Esophagus squamous epithelium (tissue), 4 donors: ENCODE measurements at regions not wholly inside any gene's neighbourhood (a gene's known extent, or its start where the extent isn't known, plus 50 kb on each side); places are given as distances from the start of the nearest gene placed in this dataset.

Experiments
- CTCF ChIP-seq, 6 experiments: fragments of 450-650 bp in 4 of 6; fragments of 200-600 bp in 2 of 6; sonication (generic) in 2 of 6; IDR thresholded peaks; one replicate each; pipeline ENCODE4 v1.5.1; 2016 to 2019; ENCODE audit warnings: antibody characterized with exemption in 6 of 6, mild to moderate bottlenecking in 4 of 6, moderate library complexity in 4 of 6
- POLR2A ChIP-seq, 4 donors: fragments of 450-650 bp; IDR thresholded peaks; one replicate each; pipeline ENCODE4 v1.6.1; 2017; ENCODE audit warnings: antibody characterized with exemption in 4 of 4, mild to moderate bottlenecking in 4 of 4, moderate library complexity in 3 of 4

GRCh38 chr2:4782647-4783046 is 909.5 kb upstream of the SOX11 start:
- TF ChIP-seq CTCF (IDR thresholded peaks at IDR 0.05) (no peak), POLR2A (IDR thresholded peaks at IDR 0.05) (no peak)
